GM23248 (cell line): ENCODE measurements at regions not wholly inside any gene's neighbourhood (a gene's known extent, or its start where the extent isn't known, plus 50 kb on each side); places are given as distances from the start of the nearest gene placed in this dataset.
"Not testable (repeated sequence)": the region's sequence is repeated elsewhere in the genome, so short reads cannot be mapped to it uniquely, and the experiment has no call there.

Source experiments
- DNase-seq: peaks from one replicate; pipeline ENCODE4 v3.0.0-alpha.2; 2015
- H2AFZ ChIP-seq: fragments of 200-600 bp; sonication (generic); 2 replicates; pipeline ENCODE4 v1.6.1; 2016; ENCODE audit warnings: antibody characterized with exemption
- H3F3A ChIP-seq: fragments of 200-600 bp; sonication (generic); 2 replicates; pipeline ENCODE4 v1.6.1; 2016; ENCODE audit warnings: mild to moderate bottlenecking, antibody characterized with exemption, mixed run types; ENCODE audit not compliant: insufficient read depth
- H3K27ac ChIP-seq: fragments of 200-600 bp; sonication (generic); 2 replicates; pipeline ENCODE4 v1.5.1; 2016; ENCODE audit warnings: mild to moderate bottlenecking
- H3K27me3 ChIP-seq: fragments of 200-600 bp; sonication (generic); replicated peaks from 2 replicates; pipeline ENCODE4 v1.6.1; 2016; ENCODE audit warnings: mild to moderate bottlenecking; ENCODE audit not compliant: insufficient read depth
- H3K36me3 ChIP-seq: fragments of 200-600 bp; sonication (generic); 2 replicates; pipeline ENCODE4 v1.6.1; 2016; ENCODE audit warnings: low read depth, mild to moderate bottlenecking
- H3K4me1 ChIP-seq: fragments of 200-600 bp; sonication (generic); 2 replicates; pipeline ENCODE4 v1.6.1; 2016; ENCODE audit warnings: mild to moderate bottlenecking; ENCODE audit not compliant: insufficient read depth
- H3K4me2 ChIP-seq: fragments of 200-600 bp; sonication (generic); one replicate; pipeline ENCODE4 v1.6.1; 2016; ENCODE audit warnings: mild to moderate bottlenecking; ENCODE audit not compliant: unreplicated experiment
- H3K4me3 ChIP-seq: fragments of 200-600 bp; sonication (generic); 2 replicates; pipeline ENCODE4 v1.5.1; 2016; ENCODE audit warnings: mild to moderate bottlenecking
- H3K79me2 ChIP-seq: fragments of 200-600 bp; sonication (generic); 2 replicates; pipeline ENCODE4 v1.6.1; 2016; ENCODE audit warnings: mild to moderate bottlenecking; ENCODE audit not compliant: insufficient read depth
- H3K9ac ChIP-seq: fragments of 200-600 bp; sonication (generic); 2 replicates; pipeline ENCODE4 v1.6.1; 2016; ENCODE audit warnings: mild to moderate bottlenecking
- H3K9me2 ChIP-seq: fragments of 200-600 bp; sonication (generic); 2 replicates; pipeline ENCODE4 v1.6.1; 2016; ENCODE audit warnings: mixed run types, mild to moderate bottlenecking, moderate library complexity; ENCODE audit not compliant: insufficient read depth
- H3K9me3 ChIP-seq: fragments of 200-600 bp; sonication (generic); one replicate; pipeline ENCODE4 v1.6.1; 2017; ENCODE audit warnings: low read depth
- H4K20me1 ChIP-seq: fragments of 200-600 bp; sonication (generic); 2 replicates; pipeline ENCODE4 v1.6.0; 2016; ENCODE audit not compliant: insufficient read depth
- EZH2 ChIP-seq: fragments of 200-600 bp; sonication (generic); IDR thresholded peaks from 2 replicates; pipeline ENCODE4 v1.6.1; 2018; ENCODE audit warnings: antibody characterized with exemption, mild to moderate bottlenecking; ENCODE audit not compliant: insufficient read depth, poor library complexity, severe bottlenecking
- EZH2phosphoT487 ChIP-seq: fragments of 200-600 bp; sonication (generic); IDR thresholded peaks from 2 replicates; pipeline ENCODE4 v1.6.1; 2018; ENCODE audit warnings: antibody characterized with exemption, moderate library complexity, mild to moderate bottlenecking, low read depth; ENCODE audit not compliant: insufficient read depth
- WGBS, 2 experiments: methylation state at CpG; one replicate each; pipeline ENCODE4 v1.1.6; 2015 to 2017; ENCODE audit warnings: low lambda C conversion rate in 2 of 2, low coverage in 1 of 2; ENCODE audit errors: missing lambda C conversion rate in 2 of 2; 5-methylcytosine and 5-hydroxymethylcytosine counted together
- in situ Hi-C: fragments of 300-500 bp; cut with MboI; formaldehyde crosslinking; loops from 2 replicates; pipeline ENCODE4 v1.15.0; 2020

DNA sequence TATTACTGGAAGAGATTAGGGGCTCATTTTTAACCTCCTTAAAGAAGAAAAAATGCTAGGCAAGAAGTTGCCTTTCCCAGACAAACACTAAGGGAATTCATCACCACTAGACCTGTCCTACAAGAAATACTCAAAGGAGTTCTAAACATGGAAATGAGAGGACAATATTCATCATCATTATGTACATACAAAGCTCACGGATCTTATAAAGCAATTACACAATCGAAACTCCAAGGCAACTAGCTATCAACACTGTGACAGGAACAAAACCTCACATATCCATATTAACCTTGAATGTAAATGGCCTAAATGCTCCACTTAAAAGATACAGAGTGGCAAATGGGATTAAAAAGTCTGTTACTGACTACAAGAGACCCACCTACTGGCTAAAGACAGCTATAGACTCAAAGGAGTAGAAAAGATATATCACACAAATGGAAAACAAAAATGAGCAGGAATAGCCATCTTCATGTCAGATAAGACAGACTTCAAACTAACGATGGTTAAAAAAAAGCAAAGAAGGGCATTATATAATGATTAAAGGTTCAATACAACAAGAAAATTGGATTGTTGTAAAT is 246.6 kb downstream of the ADRA2A start:
- Histone ChIP-seq H3K9me3 (no peaks in the 10 kb centered on the region), H3K27ac (no peak overlapping the region), H2AFZ (no peak overlapping the region), H3K4me1 (peaks cover 5% of the 10 kb centered on the region; the same call in 1 of the 2 replicates), H3K27me3 (no peaks in the 10 kb centered on the region), H3K36me3 (no peaks in the 10 kb centered on the region), H3K9ac (no peak overlapping the region), H4K20me1 (0 out of 2 replicates have a peak, but pooled peaks cover 4% of the 10 kb centered on the region), H3K9me2 (no peaks in the 10 kb centered on the region), H3K4me2 (no peak overlapping the region), H3K4me3 (no peak overlapping the region), H3K79me2 (no peaks in the 10 kb centered on the region), H3F3A (no peaks in the 10 kb centered on the region)
- DNase-seq: peak; percentile 56
- in situ Hi-C loops: no loop called here
- TF ChIP-seq EZH2phosphoT487: no peak
- TF ChIP-seq EZH2: no peak
- 56 to 60% methylated on average over 3 of the region's 3 CpGs for WGBS, 2 experiments

DNA sequence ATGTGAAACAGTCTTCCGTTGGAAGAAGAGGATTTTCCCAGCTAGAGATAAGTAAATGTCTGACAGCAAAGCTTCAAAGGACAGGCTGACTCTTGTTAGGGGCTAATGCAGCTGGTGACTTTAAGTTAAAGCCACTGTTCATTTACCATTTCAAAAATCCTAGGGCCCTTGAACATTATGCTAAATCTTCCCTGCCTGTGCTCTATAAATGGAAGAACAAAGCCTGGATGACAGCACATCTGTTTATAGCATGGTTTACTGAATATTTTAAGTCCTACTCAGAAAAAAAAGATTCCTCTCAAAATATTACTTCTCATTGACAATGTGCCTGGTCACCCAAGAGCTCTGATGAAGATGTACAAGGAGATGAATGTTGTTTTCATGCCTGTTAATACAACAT is 255.3 kb downstream of the ADRA2A start:
- H2AFZ ChIP-seq, H3K79me2 ChIP-seq, in situ Hi-C loops, H4K20me1 ChIP-seq, H3F3A ChIP-seq, H3K9me2 ChIP-seq, H3K27ac ChIP-seq, DNase-seq, H3K4me2 ChIP-seq, H3K4me3 ChIP-seq, H3K27me3 ChIP-seq, H3K36me3 ChIP-seq, H3K9me3 ChIP-seq, H3K4me1 ChIP-seq, H3K9ac ChIP-seq: not testable (repeated sequence)
- 0 to 13% methylated on average over 1 of the region's 1 CpG for WGBS, 2 experiments

DNA sequence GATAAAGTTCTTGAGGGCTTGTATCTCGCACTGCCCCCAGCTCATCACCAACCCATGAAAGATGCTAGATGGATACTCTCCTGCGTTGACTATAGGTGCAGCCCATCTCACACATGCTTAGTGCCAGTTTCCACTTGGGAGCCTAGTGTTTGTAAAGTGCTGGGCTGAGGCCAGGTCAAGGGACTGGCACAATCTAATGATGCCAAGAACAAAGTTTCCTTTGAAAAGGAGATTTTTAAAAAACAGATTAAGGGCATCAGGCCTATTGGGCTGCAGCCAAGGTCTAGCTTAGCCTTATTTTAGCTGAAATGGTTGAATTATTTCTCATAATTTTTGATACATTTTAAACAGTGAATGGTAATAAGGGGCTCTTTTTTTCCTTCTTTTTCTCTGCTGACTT is 259.0 kb downstream of the ADRA2A start:
- H3K4me3 ChIP-seq: no peak overlapping the region
- no peaks in the 10 kb centered on the region for H3K79me2 ChIP-seq
- H2AFZ ChIP-seq: no peak overlapping the region
- H3F3A ChIP-seq: no peaks in the 10 kb centered on the region
- no peak overlapping the region for H3K4me2 ChIP-seq
- no peak for DNase-seq
- no peaks in the 10 kb centered on the region for H3K4me1 ChIP-seq
- H3K9me3 ChIP-seq: no peaks in the 10 kb centered on the region
- H3K36me3 ChIP-seq: no peaks in the 10 kb centered on the region
- 55 to 63% methylated on average over 2 of the region's 2 CpGs for WGBS, 2 experiments
- no peaks in the 10 kb centered on the region for H4K20me1 ChIP-seq
- in situ Hi-C loops: no loop called here
- no peaks in the 10 kb centered on the region for H3K27me3 ChIP-seq
- TF ChIP-seq EZH2: no peak
- no peak overlapping the region for H3K27ac ChIP-seq
- H3K9ac ChIP-seq: no peak overlapping the region
- no peaks in the 10 kb centered on the region for H3K9me2 ChIP-seq

DNA sequence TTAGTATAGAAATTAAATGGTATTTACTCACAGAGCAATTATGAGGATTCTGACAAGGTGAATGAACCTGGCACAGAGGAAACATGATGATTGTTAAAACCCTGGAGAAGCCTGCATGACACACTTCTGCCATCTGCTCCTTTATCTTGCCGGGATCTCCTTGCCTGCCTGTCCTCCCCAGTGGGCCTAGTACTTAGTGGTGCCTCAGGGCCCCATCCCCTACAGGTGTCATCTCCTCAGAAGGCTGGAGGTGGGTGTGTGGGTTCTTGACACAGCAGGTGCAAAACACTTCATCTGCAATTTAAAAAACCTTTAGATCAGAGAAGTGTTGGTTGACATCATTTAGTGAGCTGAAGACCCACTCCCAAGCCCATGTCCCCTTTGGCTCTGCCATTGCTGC is 261.2 kb downstream of the ADRA2A start:
- Histone ChIP-seq H3K9ac (no peak overlapping the region), H3K4me3 (no peak overlapping the region), H3K79me2 (no peaks in the 10 kb centered on the region), H3K4me2 (no peak overlapping the region), H3K36me3 (no peaks in the 10 kb centered on the region), H4K20me1 (no peaks in the 10 kb centered on the region), H2AFZ (no peak overlapping the region), H3K4me1 (no peaks in the 10 kb centered on the region), H3F3A (no peaks in the 10 kb centered on the region), H3K9me2 (no peaks in the 10 kb centered on the region), H3K27ac (no peak overlapping the region), H3K9me3 (no peaks in the 10 kb centered on the region), H3K27me3 (no peaks in the 10 kb centered on the region)
- in situ Hi-C loops: no loop called here
- DNase-seq: no peak
- WGBS, 2 experiments: 39 to 60% methylated on average over 1 of the region's 1 CpG
- TF ChIP-seq EZH2 (no peak), EZH2phosphoT487 (no peak)

DNA sequence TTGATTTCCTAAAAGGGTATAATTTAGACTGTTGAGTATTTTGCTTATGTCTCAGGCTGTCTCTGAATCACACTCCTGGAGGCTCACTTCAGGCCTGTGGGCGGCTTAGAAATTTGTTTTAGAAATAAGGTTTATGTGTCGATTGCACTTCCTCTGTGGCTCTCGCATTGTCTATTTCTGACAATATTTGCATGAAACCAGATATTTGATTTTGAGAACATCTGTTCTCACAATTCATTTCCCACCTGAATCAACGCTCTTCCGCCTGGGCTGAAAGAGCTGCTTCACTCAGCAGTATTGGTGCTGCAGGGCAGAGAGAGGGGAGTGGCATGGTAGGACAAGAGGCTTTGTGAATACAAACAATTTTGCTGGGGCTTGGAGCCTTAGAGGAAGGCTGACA is 262.0 kb downstream of the ADRA2A start:
- H3K4me2 ChIP-seq: no peak overlapping the region
- H3F3A ChIP-seq: no peaks in the 10 kb centered on the region
- no peaks in the 10 kb centered on the region for H3K79me2 ChIP-seq
- no peak overlapping the region for H3K4me3 ChIP-seq
- no peak overlapping the region for H2AFZ ChIP-seq
- no peaks in the 10 kb centered on the region for H4K20me1 ChIP-seq
- no peaks in the 10 kb centered on the region for H3K9me2 ChIP-seq
- TF ChIP-seq EZH2phosphoT487 (no peak), EZH2 (no peak)
- H3K4me1 ChIP-seq: no peaks in the 10 kb centered on the region
- no peaks in the 10 kb centered on the region for H3K36me3 ChIP-seq
- no peaks in the 10 kb centered on the region for H3K9me3 ChIP-seq
- H3K27ac ChIP-seq: no peak overlapping the region
- H3K27me3 ChIP-seq: no peaks in the 10 kb centered on the region
- no peak overlapping the region for H3K9ac ChIP-seq
- peak; percentile 25 for DNase-seq
- 76 to 77% methylated on average over 5 of the region's 5 CpGs for WGBS, 2 experiments
- in situ Hi-C loops: no loop called here
